ENCODE measurements at regions not wholly inside any gene's neighbourhood (a gene's known extent, or its start where the extent isn't known, plus 50 kb on each side); places are given as distances from the start of the nearest gene placed in this dataset.

- no peak for TF ChIP-seq ZNF384 (IDR thresholded peaks at IDR 0.05)
- TF ChIP-seq FOXM1 (IDR thresholded peaks at IDR 0.05; ENCODE audit: borderline replicate concordance): no peak
- TF ChIP-seq L3MBTL2 (conservative IDR thresholded peaks at IDR 0.05): no peak
- TF ChIP-seq HDGF (IDR thresholded peaks at IDR 0.05; ENCODE audit: borderline replicate concordance): no peak
- no peak for TF ChIP-seq LEF1 (IDR thresholded peaks at IDR 0.05; ENCODE audit: borderline replicate concordance)
- no peak for TF ChIP-seq SP1 (IDR thresholded peaks at IDR 0.05)
- no peak for TF ChIP-seq ARNT (IDR thresholded peaks at IDR 0.05)
- TF ChIP-seq SUZ12 (IDR thresholded peaks at IDR 0.05): no peak
- no peak for TF ChIP-seq ELF4 (IDR thresholded peaks at IDR 0.05)
- no peak for TF ChIP-seq BHLHE40 (IDR thresholded peaks at IDR 0.05; ENCODE audit: borderline replicate concordance)
Observed at GRCh38 chr18:76263046-76264005, 231.7 kb downstream of the ZNF516 start.
